GM10248 (cell line): ENCODE measurements at regions not wholly inside any gene's neighbourhood (a gene's known extent, or its start where the extent isn't known, plus 50 kb on each side); places are given as distances from the start of the nearest gene placed in this dataset.
"Not testable (repeated sequence)": the region's sequence is repeated elsewhere in the genome, so short reads cannot be mapped to it uniquely, and the experiment has no call there.

Experiments
- CTCF ChIA-PET: fragments of 300-600 bp; sonication (Branson Sonifier 250); formaldehyde crosslinking; extraction: SDS; loops from one replicate; lab custom pipeline; 2021; ENCODE audit warnings: antibody characterized with exemption; lab: Yijun Ruan, JAX
- POLR2A ChIA-PET: fragments of 350-650 bp; sonication (Branson Sonifier 250); formaldehyde crosslinking; extraction: SDS; loops from one replicate; lab custom pipeline; 2020; ENCODE audit warnings: antibody characterized with exemption; lab: Yijun Ruan, JAX
- DNase-seq: peaks from one replicate; pipeline ENCODE4 v3.0.0; 2012; ENCODE audit errors: extremely low spot score
- TF ChIP-seq, protein P1 (sequence below): IDR thresholded peaks from 2 replicates; pipeline ENCODE4 v1.5.1; 2012; ENCODE audit warnings: mild to moderate bottlenecking, low read depth; ENCODE audit errors: extremely low read depth, missing control alignments, control extremely low read depth

DNA sequence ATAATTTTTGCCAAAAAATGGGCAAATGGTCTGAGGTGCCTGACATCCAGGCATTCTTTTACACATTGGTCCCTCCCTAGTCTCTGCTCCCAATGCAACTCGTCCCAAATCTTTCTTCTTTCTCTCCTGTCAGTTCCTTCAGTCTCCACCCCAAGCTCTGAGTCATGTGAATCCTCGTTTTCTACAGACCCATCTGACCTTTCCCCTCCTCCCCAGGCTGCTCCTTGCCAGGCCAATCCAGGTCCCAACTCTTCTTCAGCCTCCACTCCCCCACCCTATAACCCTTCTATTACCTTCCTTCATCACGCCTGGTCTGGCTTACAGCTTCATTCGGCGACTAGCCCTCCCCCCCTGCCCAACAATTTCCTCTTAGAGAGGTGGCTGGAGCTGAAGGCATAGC, 55.3 kb downstream of the BBS10 start:
- POLR2A ChIA-PET, CTCF ChIA-PET, DNase-seq: not testable (repeated sequence)

DNA sequence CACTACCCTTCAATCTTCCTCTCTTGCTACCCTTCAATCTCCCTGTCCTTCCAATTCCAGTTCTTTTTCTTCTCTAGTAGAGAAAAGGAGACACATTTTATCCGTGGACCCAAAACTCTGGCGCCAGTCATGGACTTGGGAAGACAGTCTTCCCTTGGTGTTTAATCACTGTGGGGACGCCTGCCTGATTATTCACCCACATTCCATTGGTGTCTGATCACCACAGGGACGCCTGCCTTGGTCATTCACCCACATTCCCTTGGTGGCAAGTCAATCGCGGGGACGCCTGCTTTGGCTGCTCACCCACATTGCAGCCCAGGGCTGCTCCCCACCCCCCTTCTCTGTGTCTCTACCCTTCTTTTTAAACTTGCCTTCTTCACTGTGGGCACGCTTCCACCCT, 55.9 kb downstream of the BBS10 start:
- POLR2A ChIA-PET, CTCF ChIA-PET, DNase-seq: not testable (repeated sequence)

DNA sequence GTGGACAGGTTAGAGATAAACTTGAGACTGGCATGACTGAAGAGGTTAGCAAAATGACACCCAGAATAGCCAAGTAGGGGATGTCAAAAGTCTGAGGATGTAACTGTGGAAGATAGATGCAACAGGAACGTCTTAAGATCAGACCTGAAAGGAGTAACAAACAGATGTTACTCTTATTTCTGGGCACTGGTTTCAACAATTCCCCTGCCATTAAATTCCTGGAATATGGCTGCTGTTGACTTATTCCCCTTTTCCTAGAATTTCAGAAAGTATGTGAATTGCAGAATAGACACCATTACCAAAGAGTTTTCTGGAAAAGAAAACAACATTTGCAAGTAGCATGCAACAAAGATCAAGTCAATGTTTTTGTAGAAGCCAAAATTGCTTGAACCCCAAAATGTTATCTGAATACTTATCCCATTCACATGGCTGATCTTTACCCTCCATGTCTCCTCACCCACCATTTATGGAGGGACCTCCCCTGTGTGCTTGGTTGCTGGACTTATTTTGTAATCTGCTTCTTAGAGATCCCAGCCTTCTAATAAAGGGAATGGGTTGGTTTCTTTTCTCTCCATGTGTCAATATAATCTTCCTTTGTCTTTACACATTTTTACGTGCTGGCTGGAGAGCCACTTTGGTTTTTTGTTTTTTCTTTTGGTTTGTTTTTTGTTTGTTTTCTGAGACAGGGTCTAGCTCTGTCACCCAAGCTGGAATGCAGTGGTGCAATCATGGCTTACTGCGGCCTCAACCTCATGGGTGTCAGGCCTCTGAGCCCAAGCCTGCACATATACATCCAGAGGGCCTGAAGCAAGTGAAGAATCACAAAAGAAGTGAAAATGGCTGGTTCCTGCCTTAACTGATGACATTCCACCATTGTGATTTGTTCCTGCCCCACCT, 57.0 kb downstream of the BBS10 start:
- CTCF ChIA-PET = no interaction called here
- no peak for DNase-seq
- TF ChIP-seq, protein P1, sequence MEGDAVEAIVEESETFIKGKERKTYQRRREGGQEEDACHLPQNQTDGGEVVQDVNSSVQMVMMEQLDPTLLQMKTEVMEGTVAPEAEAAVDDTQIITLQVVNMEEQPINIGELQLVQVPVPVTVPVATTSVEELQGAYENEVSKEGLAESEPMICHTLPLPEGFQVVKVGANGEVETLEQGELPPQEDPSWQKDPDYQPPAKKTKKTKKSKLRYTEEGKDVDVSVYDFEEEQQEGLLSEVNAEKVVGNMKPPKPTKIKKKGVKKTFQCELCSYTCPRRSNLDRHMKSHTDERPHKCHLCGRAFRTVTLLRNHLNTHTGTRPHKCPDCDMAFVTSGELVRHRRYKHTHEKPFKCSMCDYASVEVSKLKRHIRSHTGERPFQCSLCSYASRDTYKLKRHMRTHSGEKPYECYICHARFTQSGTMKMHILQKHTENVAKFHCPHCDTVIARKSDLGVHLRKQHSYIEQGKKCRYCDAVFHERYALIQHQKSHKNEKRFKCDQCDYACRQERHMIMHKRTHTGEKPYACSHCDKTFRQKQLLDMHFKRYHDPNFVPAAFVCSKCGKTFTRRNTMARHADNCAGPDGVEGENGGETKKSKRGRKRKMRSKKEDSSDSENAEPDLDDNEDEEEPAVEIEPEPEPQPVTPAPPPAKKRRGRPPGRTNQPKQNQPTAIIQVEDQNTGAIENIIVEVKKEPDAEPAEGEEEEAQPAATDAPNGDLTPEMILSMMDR = no peak
- POLR2A ChIA-PET = no interaction called here

DNA sequence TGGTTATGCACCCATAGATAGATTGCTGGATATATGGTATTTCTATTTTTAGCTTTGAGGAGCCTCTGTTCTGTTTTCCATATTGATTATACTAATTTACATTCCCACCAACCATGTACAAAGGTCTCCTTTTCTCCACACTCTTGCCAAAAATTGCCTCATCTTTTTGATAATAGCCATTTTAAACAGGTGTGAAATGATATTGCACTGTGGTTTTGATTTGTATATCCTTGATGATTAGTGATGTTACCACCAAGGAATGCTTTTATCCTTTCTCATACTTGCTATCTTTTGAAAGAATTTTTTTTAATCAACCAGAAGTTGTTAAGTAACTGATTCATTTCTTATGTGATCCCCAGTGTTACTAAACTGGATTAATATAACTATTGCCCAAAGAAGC, 60.0 kb downstream of the BBS10 start:
- ChIA-PET POLR2A (no interaction called here), CTCF (no interaction called here)
- DNase-seq = no peak
- TF ChIP-seq, protein P1 = no peak

DNA sequence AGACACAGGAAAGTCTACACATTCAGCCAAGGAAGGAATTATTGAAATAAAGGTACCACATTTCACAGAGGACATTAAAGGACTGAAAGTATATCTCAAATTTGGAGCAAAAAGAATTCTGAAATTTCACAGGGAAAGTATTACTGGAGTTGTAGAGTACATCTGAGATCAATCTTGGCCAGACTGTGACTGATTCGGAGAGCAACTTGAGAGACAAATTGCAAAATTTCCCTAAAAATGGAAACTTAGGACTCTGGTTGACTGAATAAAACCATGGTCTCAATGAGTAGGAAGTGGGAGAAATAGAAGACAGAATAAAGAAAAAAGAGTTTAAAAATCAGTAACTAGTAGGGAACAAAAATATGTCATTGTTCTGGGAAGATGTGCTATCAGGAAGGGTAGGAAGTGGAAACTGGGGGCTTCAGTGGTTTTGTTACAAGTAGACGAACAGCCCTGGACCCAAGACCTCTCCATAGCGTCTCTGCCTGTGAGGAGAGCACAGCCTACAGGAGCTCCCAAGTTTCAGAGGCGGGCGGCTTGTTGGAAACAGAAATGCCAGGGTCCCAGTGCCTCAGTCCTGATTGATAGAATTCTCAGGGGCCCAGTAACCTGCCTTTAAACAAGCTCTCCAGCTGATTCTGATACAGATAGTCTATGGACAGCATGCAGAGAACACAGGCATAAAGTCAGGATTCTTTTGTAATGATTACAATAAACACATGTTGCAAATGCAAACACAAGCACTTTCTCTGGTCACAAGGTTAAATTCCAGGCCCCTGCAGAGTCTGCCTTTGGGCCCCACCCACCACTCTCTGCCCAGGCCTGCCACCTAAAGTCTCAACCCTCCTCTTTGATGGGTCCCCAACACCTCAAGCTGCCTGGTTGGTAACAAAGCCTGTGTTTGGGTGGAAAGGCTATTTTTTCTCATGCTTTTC, 63.1 kb downstream of the BBS10 start:
- no peak for DNase-seq
- TF ChIP-seq, protein P1 = no peak
- ChIA-PET CTCF (no interaction called here), POLR2A (no interaction called here)

DNA sequence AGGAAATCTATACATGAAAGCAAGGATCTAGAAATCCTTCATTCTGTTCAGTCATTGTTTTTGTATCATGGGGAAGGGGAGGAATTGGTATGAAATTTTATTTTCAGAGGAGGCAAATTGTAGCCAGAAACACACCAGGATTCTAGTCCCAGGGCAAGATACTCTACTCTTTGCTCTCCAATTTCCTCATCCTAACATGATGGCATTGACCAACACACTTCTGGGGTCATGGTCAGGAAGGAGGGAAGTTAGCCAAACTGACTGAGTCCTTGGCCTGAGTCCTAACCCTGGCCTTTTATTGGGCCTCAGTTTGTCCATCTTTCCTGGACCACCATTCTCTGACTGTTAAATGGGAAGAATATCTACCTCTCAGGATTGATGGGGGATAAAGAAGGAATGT, 65.5 kb downstream of the BBS10 start:
- ChIA-PET POLR2A (no interaction called here), CTCF (no interaction called here)
- DNase-seq = no peak
- TF ChIP-seq, protein P1 = no peak

DNA sequence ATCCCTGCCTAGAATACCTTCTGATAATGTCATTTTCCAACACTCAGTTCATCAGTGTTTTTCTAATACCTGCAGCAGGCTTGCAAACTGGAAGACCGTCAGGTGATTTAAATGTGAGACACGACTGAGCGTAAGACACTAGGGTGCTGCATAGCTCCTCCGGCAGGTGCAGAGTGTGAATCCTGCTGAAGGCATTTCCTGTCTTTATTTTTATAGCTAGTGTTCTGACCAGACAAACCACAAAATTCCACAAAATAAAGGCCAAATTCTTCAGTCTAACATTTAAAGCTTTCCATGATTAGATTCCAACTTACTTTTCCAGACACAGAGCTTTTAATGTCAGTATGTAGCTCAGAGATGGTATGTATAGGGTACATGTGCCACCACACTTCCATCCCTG, 70.7 kb downstream of the BBS10 start:
- CTCF ChIA-PET = interaction anchor here (1.4 kb wide), 1 partner anchor 9 kb away, joined by 4 read pairs; no protein-coding TSS in a partner anchor
- DNase-seq = no peak
- TF ChIP-seq, protein P1 = no peak
- POLR2A ChIA-PET = no interaction called here
